HG03432 (cell line): ENCODE measurements at regions not wholly inside any gene's neighbourhood (a gene's known extent, or its start where the extent isn't known, plus 50 kb on each side); places are given as distances from the start of the nearest gene placed in this dataset.

Experiments used
- ATAC-seq: cut with Tn5 transposase; IDR thresholded peaks from one replicate; pipeline ENCODE4 v1.9.1; 2021; ENCODE audit warnings: mild to moderate bottlenecking, moderate library complexity; ENCODE audit not compliant: unreplicated experiment

DNA sequence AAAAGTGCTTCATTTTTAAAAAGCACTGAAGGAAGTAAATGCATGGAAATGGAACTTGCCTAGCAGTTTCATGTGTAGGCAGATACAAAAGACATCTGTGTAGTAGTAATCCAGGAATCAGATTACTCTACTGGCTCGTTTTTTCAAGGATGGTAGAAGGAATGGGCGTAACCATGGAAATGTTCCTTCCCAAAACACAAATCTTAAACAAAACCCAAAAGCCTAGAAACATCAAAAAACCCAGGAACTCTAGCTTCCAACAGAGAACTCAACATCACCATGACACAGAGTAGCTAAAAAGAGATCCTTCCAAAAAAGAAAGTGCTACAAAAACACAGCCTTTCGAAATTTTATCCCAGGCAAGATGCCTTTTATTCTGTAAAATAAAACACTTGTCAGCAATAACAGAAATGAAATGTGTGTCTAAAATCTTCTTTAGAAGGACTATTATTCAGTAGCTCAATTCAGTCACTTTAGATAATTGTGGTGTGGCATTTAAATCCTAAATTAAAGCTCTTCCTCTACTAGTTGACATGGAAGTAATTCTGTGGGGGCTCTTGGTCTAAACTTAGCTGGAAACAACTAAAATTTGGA is 81.7 kb downstream of the FAM217A start:
- no peak for ATAC-seq

DNA sequence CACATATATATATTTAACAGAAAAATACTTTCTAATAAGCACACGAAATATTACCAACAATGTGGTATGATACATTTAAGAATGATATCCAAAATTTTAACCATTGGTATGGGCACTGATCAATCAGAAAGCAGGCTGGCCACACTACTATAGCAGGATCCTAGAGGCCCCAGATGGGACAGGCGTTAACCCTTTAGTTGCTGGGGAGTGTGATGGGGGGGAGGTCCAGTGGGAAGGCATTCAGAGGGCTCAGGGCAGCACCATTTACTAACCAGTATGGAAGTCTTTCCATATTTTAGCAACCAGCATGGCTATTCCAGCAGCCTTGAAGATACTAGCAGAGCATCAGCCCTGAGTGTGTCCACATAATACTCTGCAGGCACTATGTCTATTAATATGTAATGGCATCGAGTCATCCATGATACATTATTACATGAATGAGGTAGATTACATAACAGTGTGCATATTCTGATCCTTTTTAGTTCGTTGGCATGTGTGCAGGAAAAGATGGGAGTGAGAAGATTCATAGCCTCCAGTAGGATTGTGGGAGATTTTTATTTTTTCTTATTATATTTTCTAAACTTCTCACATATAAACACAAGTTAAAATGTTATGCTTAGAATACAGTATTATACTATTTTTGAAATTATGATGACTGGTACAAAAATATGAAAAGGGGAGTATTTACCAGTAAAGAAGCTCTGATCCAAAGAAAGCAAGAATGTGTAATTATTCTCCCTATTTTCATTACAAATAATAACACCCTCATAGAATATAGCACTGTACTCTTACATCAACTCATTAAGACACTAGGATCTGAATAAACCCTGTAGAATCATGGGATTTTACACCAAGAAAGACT is 78.9 kb downstream of the FAM217A start:
- ATAC-seq = no peak

DNA sequence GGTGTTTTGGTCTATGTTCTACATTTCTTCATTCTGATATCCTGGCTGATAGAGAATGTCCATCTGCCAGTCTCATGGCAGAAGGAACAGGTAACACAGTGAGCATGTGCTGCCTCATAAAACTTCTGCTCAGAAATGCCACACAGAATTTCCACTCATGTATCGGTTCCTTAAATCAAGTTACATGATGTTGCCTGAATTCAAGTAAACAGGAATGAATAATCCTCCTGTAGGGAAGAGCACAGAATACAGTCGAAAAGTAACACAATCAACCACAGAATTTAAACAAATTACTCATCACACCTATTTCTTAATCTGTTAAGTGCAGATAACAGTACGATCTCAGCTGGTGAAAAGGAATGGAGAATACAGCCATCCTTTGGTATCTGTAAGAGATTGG is 74.7 kb downstream of the FAM217A start:
- ATAC-seq = no peak

DNA sequence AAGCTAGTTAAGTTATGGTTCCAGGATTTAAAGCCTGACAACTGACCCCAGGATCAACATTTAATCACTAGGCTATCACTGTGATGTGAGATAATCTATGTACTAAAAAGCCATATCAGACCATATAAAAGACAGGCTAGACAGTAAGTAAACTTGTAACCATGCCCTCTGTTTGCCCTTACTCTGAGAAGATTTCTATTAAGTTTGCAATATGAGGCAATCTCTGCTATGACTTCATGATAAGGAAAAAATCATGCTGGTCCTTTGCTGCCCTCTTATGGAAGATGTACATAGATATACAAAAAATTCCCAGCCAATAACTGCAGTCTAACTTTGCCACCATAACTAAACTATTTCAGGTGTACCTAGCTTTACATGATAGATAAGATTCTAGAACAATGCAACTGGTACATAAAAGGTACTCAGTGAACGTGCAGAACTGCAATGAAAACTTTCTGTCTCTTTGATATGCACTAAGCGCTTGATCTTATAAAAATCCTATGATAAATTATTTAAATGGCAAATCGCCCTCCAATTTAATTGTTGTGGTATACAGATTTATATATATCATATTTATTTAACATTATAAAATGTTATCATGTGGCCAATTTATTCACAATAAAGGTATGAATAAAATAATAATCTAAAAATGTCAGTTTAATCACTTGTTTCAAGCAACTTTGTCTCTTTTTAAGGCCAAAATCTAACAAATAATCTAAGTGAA is 70.5 kb downstream of the FAM217A start:
- no peak for ATAC-seq

DNA sequence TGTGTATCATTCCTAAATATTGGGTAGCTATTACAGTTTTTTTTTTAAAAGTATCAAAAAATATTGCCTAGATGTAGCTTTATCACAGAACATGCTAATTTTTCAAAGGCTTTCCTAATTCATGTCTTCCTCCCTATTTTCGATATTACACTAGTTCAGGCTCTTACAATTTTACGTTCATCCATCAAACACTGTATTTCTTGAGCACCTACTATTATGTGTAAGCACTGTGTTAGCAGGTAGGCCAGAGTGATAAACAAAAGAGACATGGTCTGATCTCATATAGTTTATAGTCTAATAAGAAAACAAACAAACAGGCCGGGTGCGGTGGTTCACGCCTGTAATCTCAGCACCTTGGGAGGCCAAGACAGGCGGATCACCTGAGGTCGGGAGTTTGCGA is 69.5 kb downstream of the FAM217A start:
- no peak for ATAC-seq

DNA sequence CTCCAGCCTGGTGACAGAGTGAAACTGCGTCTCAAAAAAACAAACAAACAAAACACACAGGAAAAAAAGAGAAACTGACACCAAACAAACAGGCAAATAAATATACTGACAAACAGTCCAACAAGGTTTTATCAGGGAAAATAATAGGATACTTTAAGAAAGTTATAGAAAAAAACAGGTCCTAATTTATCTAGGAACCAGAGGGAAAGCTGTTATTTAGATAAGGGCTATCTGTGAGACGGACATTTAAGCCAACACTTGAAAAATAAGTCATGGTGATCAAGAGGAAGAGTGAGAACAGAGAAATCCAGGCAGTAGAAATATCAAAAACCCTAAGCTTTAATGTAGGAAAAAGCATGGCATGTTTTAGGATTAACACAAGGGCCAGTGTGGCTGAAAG is 68.9 kb downstream of the FAM217A start:
- ATAC-seq = no peak

DNA sequence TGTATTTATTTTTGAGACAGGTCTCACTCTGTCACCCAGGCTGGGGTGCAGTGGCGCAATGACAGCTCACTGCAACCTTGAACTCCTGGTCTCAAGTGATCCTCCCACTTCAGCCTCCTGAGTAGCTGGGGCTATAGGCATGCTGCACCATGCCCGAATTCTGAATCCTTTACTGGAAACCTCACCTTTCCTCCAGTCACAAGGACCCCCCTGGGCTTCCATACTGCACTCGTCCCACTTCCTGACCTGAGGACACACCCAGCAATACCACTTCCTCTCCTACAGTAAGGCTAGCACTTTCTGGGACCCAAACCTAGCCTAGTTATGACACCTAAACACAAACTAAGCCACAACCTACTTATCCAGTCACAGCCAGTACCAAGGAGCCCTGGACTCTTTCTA is 68.2 kb downstream of the FAM217A start:
- ATAC-seq = no peak

DNA sequence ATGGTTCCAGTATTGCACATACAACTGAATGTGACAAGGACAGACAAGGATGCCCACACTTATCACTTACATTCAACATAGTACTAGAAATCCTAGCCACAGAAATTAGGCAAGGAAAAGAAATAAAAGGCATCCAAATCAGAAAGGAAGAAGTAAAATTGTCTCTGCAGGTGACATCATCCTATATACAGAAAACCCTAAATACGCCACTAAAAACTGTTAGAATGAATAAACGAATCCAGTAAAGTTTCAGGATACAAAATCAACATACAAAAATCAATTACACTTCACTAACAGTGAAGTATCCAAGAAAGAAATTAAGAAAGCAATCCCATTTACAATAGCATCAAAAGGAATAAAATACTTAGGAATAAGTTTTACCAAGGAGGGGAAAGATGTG is 66.1 kb downstream of the FAM217A start:
- no peak for ATAC-seq

DNA sequence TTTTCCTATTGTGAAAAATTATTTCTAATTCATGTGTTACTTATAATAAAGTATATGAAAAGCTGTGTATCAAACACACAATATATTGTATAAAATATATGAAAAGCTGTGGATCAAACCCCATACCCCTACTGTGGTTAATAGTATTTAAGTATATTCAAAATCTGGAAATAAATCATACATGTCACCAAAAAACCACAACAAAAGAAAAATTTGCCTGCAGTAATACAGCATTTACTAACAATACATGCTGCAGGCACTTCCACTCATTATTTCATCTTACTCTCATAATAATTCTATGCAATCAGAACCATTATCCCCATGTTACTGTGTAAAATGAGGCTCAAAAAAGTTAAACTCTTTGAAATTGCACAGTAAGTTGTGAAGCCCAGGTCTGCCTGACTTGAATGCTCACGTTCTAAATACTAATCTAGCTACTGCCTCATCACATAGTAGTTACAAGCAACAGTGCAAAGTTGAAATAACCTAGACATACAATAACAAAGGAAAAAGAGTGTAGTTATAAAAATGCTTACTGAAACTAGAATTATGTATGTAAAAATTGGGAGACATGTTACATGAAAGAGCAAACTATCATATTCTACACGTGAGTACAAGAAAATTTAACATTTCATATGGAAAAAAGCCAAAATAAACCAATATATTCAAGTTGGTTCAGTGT is 61.7 kb downstream of the FAM217A start:
- ATAC-seq = no peak

DNA sequence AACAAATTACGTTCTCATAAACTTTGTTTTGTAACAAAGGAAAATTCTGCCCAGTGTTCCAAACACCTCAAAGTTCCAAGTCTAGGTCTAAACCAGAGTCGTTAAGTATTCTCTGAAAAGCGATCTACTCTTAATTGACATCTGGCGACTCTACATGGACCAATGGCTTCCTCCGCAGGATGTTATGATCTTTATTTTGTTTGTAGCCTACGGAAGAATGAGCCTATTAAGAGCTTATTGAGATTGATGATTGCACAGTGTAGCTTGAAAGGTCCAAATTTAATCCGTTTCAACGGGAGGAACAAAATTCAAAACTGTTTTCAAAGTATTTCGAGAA is 61.1 kb downstream of the FAM217A start:
- no peak for ATAC-seq

DNA sequence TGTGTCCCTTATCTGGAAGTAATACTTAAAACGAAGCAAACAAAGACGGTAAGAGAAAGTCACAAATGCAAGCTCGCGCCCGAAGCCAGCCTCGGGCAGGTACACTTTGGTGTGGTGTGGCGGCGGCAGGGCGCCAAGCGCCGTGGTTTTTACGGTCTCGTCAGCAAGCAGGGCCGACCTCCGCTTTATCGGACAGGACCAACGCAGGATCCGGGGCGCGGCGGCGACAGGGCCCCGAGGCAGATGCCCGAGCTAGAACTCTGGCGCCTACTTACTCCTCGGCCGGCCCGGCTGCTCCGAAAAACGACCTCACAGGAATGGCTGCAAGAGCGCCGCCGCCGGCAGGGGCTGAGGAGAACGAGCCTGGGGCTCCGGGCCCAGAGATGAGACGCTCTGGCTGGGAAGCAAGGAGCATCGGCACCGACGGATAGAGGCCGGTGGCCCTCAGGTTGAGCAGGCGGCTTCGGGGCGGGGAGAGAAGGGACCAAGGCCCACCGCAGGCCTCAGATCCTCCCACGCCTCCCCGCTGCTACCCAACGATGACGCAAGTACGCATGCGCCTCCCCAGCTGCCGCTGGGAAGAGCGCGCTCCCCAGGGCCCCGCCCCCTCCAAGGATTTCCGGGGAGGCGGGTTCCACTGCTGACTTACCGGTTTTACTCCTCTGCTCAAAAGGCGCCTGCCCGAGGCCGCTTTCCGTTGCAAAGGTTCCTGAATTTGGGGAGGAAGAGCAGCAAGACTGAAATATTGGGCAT is 60.6 kb downstream of the FAM217A start:
- ATAC-seq = peak; percentile 74
